ENCODE measurements at regions not wholly inside any gene's neighbourhood (a gene's known extent, or its start where the extent isn't known, plus 50 kb on each side); places are given as distances from the start of the nearest gene placed in this dataset.

DNA sequence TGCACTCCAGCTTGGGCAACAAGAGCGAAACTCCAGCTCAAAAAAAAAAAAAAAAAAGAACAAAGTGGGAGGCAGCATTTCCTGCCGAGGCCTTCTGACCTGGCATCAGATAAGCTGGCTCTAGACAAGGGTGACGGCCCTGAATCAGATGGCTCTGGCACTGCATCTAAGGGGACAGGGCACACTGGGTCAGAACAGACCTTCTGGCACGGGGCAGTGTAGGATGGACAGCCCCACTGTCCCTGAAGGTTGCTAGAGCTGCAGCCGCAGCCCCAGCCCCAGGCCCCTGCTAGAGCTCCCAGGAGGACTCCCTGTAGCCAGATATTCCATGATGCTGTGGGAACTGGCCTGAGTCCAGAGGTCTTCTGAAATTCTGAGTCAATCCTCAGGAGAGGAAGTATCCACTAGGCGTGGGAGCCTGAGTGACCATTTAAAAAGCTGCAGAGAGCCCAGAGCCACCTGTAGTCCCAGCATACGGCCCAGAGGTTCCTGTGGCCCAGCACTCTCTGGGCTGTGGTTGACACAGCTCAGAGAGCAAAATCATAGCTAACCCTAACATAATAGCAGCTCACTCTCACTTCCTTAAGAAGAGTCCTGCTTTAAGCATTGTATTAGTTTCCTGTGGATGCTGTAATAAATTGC, 69.2 kb upstream of the MFGE8 start (continued):
- TF ChIP-seq, protein P1, sequence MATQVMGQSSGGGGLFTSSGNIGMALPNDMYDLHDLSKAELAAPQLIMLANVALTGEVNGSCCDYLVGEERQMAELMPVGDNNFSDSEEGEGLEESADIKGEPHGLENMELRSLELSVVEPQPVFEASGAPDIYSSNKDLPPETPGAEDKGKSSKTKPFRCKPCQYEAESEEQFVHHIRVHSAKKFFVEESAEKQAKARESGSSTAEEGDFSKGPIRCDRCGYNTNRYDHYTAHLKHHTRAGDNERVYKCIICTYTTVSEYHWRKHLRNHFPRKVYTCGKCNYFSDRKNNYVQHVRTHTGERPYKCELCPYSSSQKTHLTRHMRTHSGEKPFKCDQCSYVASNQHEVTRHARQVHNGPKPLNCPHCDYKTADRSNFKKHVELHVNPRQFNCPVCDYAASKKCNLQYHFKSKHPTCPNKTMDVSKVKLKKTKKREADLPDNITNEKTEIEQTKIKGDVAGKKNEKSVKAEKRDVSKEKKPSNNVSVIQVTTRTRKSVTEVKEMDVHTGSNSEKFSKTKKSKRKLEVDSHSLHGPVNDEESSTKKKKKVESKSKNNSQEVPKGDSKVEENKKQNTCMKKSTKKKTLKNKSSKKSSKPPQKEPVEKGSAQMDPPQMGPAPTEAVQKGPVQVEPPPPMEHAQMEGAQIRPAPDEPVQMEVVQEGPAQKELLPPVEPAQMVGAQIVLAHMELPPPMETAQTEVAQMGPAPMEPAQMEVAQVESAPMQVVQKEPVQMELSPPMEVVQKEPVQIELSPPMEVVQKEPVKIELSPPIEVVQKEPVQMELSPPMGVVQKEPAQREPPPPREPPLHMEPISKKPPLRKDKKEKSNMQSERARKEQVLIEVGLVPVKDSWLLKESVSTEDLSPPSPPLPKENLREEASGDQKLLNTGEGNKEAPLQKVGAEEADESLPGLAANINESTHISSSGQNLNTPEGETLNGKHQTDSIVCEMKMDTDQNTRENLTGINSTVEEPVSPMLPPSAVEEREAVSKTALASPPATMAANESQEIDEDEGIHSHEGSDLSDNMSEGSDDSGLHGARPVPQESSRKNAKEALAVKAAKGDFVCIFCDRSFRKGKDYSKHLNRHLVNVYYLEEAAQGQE (IDR thresholded peaks at IDR 0.05) = no peak
- TF ChIP-seq BHLHE40 (IDR thresholded peaks at IDR 0.05; ENCODE audit: low read depth, low read length) = no peak
- no peak for TF ChIP-seq FOSL2 (IDR thresholded peaks at IDR 0.05)
- peak; percentile 61; the same call in 1 of the 2 replicates for TF ChIP-seq FOSL2 (CRISPR knock-in tag; IDR thresholded peaks at IDR 0.05)
- peak in 1 of 2 experiments; percentile 28; a peak in 2 of 5 replicates for TF ChIP-seq EP300 (IDR thresholded peaks at IDR 0.05)
- TF ChIP-seq HDAC2 (IDR thresholded peaks at IDR 0.05) = no peak
- no peak; the same call in none of the 2 replicates for TF ChIP-seq POLR2A (IDR thresholded peaks at IDR 0.05; ENCODE audit: low read length)
- no peak for TF ChIP-seq CHD4 (IDR thresholded peaks at IDR 0.05; ENCODE audit: borderline replicate concordance)
- TF ChIP-seq GATA3 (IDR thresholded peaks at IDR 0.05; ENCODE audit: borderline replicate concordance) = peak; percentile 82
- TF ChIP-seq SREBF2 (IDR thresholded peaks at IDR 0.05) = no peak
- TF ChIP-seq ESRRA (IDR thresholded peaks at IDR 0.05; ENCODE audit: borderline replicate concordance, low read length) = no peak
- no peak for TF ChIP-seq TP53 (CRISPR knock-in tag; IDR thresholded peaks at IDR 0.05)
- peak in 1 of 2 experiments; percentile 2; a peak in 1 of 4 replicates for TF ChIP-seq CEBPB (IDR thresholded peaks at IDR 0.05)
- TF ChIP-seq, protein P2, sequence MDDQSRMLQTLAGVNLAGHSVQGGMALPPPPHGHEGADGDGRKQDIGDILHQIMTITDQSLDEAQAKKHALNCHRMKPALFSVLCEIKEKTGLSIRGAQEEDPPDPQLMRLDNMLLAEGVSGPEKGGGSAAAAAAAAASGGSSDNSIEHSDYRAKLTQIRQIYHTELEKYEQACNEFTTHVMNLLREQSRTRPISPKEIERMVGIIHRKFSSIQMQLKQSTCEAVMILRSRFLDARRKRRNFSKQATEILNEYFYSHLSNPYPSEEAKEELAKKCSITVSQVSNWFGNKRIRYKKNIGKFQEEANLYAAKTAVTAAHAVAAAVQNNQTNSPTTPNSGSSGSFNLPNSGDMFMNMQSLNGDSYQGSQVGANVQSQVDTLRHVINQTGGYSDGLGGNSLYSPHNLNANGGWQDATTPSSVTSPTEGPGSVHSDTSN (IDR thresholded peaks at IDR 0.05) = no peak
- no peak for TF ChIP-seq HOXB5 (CRISPR knock-in tag; IDR thresholded peaks at IDR 0.05)
- TF ChIP-seq JUN (IDR thresholded peaks at IDR 0.05) = no peak; a peak in 3 of 5 replicates
- no peak for TF ChIP-seq NFE2L2 (conservative IDR thresholded peaks at IDR 0.05; ENCODE audit: low read length)
- TF ChIP-seq ZNF302 (CRISPR knock-in tag; IDR thresholded peaks at IDR 0.05) = no peak
- peak; percentile 64; the same call in 1 of the 2 replicates for TF ChIP-seq TFCP2L1 (CRISPR knock-in tag; IDR thresholded peaks at IDR 0.05)
- no peak for TF ChIP-seq ZC3H11A (IDR thresholded peaks at IDR 0.05)

DNA sequence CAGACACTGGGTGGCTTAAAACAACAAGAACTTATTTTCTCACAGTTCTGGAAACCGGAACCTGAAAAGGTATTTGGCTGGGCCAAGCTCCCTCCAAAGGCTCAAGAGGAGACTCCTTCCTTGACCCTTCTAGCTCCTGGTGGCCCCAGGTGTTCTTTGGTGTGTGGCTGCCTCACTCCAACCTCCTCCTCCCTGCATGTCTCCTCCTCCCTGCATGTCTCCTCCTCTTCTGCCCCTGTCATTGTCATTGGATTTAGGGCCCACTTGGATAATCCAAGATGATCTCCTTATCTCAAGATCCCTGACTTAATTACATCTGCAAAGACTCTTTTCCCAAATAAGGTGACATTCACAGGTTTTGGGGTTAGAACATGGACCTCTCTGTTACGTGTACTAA, 69.8 kb upstream of the MFGE8 start:
- peak overlapping the region; percentile 87 to 89 for H3K27ac ChIP-seq
- 79% methylated on average over 2 of the region's 2 CpGs for WGBS (ENCODE audit: missing lambda C conversion rate)
- DNase-seq (ENCODE audit: low read depth in 1 of 2, low spot score in 1 of 2) (no peak), FAIRE-seq (no peak), ATAC-seq (peak; percentile 4 to 16; a peak in 5 of 6 replicates)
- TF ChIP-seq FOXS1 (CRISPR knock-in tag; IDR thresholded peaks at IDR 0.05) = no peak
- TF ChIP-seq, protein P3, sequence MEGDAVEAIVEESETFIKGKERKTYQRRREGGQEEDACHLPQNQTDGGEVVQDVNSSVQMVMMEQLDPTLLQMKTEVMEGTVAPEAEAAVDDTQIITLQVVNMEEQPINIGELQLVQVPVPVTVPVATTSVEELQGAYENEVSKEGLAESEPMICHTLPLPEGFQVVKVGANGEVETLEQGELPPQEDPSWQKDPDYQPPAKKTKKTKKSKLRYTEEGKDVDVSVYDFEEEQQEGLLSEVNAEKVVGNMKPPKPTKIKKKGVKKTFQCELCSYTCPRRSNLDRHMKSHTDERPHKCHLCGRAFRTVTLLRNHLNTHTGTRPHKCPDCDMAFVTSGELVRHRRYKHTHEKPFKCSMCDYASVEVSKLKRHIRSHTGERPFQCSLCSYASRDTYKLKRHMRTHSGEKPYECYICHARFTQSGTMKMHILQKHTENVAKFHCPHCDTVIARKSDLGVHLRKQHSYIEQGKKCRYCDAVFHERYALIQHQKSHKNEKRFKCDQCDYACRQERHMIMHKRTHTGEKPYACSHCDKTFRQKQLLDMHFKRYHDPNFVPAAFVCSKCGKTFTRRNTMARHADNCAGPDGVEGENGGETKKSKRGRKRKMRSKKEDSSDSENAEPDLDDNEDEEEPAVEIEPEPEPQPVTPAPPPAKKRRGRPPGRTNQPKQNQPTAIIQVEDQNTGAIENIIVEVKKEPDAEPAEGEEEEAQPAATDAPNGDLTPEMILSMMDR (IDR thresholded peaks at IDR 0.05) = no peak
- no peak for TF ChIP-seq BHLHE40 (IDR thresholded peaks at IDR 0.05; ENCODE audit: low read depth, low read length)
- TF ChIP-seq TFCP2L1 (CRISPR knock-in tag; IDR thresholded peaks at IDR 0.05) = no peak
- TF ChIP-seq ZNF302 (CRISPR knock-in tag; IDR thresholded peaks at IDR 0.05) = no peak
- no peak for TF ChIP-seq EHF (CRISPR knock-in tag; IDR thresholded peaks at IDR 0.05)
- TF ChIP-seq, protein P4, sequence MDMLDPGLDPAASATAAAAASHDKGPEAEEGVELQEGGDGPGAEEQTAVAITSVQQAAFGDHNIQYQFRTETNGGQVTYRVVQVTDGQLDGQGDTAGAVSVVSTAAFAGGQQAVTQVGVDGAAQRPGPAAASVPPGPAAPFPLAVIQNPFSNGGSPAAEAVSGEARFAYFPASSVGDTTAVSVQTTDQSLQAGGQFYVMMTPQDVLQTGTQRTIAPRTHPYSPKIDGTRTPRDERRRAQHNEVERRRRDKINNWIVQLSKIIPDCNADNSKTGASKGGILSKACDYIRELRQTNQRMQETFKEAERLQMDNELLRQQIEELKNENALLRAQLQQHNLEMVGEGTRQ (IDR thresholded peaks at IDR 0.05) = no peak
- no peak for TF ChIP-seq FOSL2 (IDR thresholded peaks at IDR 0.05)
- no peak for TF ChIP-seq FOSL2 (CRISPR knock-in tag; IDR thresholded peaks at IDR 0.05)
- TF ChIP-seq CEBPB (IDR thresholded peaks at IDR 0.05) = no peak
- TF ChIP-seq ZFP36 (IDR thresholded peaks at IDR 0.05; ENCODE audit: borderline replicate concordance, partially characterized antibody) = no peak
- POLR2A ChIA-PET = interaction anchor here (0.6 to 2.5 kb wide), 8 partner anchors 9 to 105 kb away, joined by 3 to 40 read pairs (median 13); partner anchors contain the start of genes ABHD2 and MFGE8
- no peaks in the 10 kb centered on the region for H3K9me3 ChIP-seq
- H3K4me1 ChIP-seq = peaks cover 62% of the 10 kb centered on the region
- peak overlapping the region; percentile 72 for H3K4me2 ChIP-seq
- H3K4me3 ChIP-seq = no peak overlapping the region
- CTCF ChIA-PET = interaction anchor here (0.7 to 2.5 kb wide), 8 partner anchors 10 to 88 kb away, joined by 3 to 28 read pairs (median 12); partner anchors contain the start of gene HAPLN3
